GM23248 (cell line): ENCODE measurements at regions not wholly inside any gene's neighbourhood (a gene's known extent, or its start where the extent isn't known, plus 50 kb on each side); places are given as distances from the start of the nearest gene placed in this dataset.

Experiments
- DNase-seq: peaks from one replicate; pipeline ENCODE4 v3.0.0-alpha.2; 2015
- H2AFZ ChIP-seq: fragments of 200-600 bp; sonication (generic); 2 replicates; pipeline ENCODE4 v1.6.1; 2016; ENCODE audit warnings: antibody characterized with exemption
- H3F3A ChIP-seq: fragments of 200-600 bp; sonication (generic); 2 replicates; pipeline ENCODE4 v1.6.1; 2016; ENCODE audit warnings: mild to moderate bottlenecking, antibody characterized with exemption, mixed run types; ENCODE audit not compliant: insufficient read depth
- H3K27ac ChIP-seq: fragments of 200-600 bp; sonication (generic); 2 replicates; pipeline ENCODE4 v1.5.1; 2016; ENCODE audit warnings: mild to moderate bottlenecking
- H3K27me3 ChIP-seq: fragments of 200-600 bp; sonication (generic); replicated peaks from 2 replicates; pipeline ENCODE4 v1.6.1; 2016; ENCODE audit warnings: mild to moderate bottlenecking; ENCODE audit not compliant: insufficient read depth
- H3K36me3 ChIP-seq: fragments of 200-600 bp; sonication (generic); 2 replicates; pipeline ENCODE4 v1.6.1; 2016; ENCODE audit warnings: low read depth, mild to moderate bottlenecking
- H3K4me1 ChIP-seq: fragments of 200-600 bp; sonication (generic); 2 replicates; pipeline ENCODE4 v1.6.1; 2016; ENCODE audit warnings: mild to moderate bottlenecking; ENCODE audit not compliant: insufficient read depth
- H3K4me2 ChIP-seq: fragments of 200-600 bp; sonication (generic); one replicate; pipeline ENCODE4 v1.6.1; 2016; ENCODE audit warnings: mild to moderate bottlenecking; ENCODE audit not compliant: unreplicated experiment
- H3K4me3 ChIP-seq: fragments of 200-600 bp; sonication (generic); 2 replicates; pipeline ENCODE4 v1.5.1; 2016; ENCODE audit warnings: mild to moderate bottlenecking
- H3K79me2 ChIP-seq: fragments of 200-600 bp; sonication (generic); 2 replicates; pipeline ENCODE4 v1.6.1; 2016; ENCODE audit warnings: mild to moderate bottlenecking; ENCODE audit not compliant: insufficient read depth
- H3K9ac ChIP-seq: fragments of 200-600 bp; sonication (generic); 2 replicates; pipeline ENCODE4 v1.6.1; 2016; ENCODE audit warnings: mild to moderate bottlenecking
- H3K9me2 ChIP-seq: fragments of 200-600 bp; sonication (generic); 2 replicates; pipeline ENCODE4 v1.6.1; 2016; ENCODE audit warnings: mixed run types, mild to moderate bottlenecking, moderate library complexity; ENCODE audit not compliant: insufficient read depth
- H3K9me3 ChIP-seq: fragments of 200-600 bp; sonication (generic); one replicate; pipeline ENCODE4 v1.6.1; 2017; ENCODE audit warnings: low read depth
- H4K20me1 ChIP-seq: fragments of 200-600 bp; sonication (generic); 2 replicates; pipeline ENCODE4 v1.6.0; 2016; ENCODE audit not compliant: insufficient read depth
- EZH2 ChIP-seq: fragments of 200-600 bp; sonication (generic); IDR thresholded peaks from 2 replicates; pipeline ENCODE4 v1.6.1; 2018; ENCODE audit warnings: antibody characterized with exemption, mild to moderate bottlenecking; ENCODE audit not compliant: insufficient read depth, poor library complexity, severe bottlenecking
- EZH2phosphoT487 ChIP-seq: fragments of 200-600 bp; sonication (generic); IDR thresholded peaks from 2 replicates; pipeline ENCODE4 v1.6.1; 2018; ENCODE audit warnings: antibody characterized with exemption, moderate library complexity, mild to moderate bottlenecking, low read depth; ENCODE audit not compliant: insufficient read depth
- WGBS, 2 experiments: methylation state at CpG; one replicate each; pipeline ENCODE4 v1.1.6; 2015 to 2017; ENCODE audit warnings: low lambda C conversion rate in 2 of 2, low coverage in 1 of 2; ENCODE audit errors: missing lambda C conversion rate in 2 of 2; 5-methylcytosine and 5-hydroxymethylcytosine counted together
- in situ Hi-C: fragments of 300-500 bp; cut with MboI; formaldehyde crosslinking; loops from 2 replicates; pipeline ENCODE4 v1.15.0; 2020

DNA sequence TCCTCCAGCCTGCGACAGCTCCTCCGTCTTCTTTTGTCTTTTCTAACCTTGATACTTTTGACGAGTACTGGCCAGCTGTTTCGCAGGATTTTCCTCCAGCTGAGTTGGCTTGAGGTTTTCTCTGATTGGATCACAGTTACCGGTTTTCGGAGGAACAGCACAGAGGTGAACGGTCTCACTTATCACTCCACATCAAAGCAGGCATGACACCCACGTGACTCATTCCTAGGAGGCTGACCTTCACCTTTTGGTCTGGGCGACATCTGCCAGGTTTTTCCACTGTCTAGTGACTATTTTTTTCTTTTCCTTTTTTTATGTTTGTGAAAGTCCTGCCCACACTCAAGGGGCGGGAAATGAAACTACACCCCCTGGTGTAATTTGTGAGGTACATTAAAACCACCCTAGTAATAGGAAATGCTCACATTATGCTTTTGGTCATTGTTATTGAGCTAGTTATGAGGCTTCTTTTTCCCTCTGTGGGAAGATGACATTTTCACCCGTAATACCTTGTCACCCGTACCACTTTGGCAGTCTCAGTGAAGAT lies 319.2 kb downstream of the GADD45G start:
- Histone ChIP-seq H3K36me3 (no peaks in the 10 kb centered on the region), H2AFZ (no peak overlapping the region), H3K4me2 (no peak overlapping the region), H3K9me2 (no peaks in the 10 kb centered on the region), H3K79me2 (no peaks in the 10 kb centered on the region), H4K20me1 (no peaks in the 10 kb centered on the region), H3K9ac (no peak overlapping the region), H3K27ac (no peak overlapping the region), H3K4me3 (no peak overlapping the region), H3K4me1 (no peaks in the 10 kb centered on the region), H3K9me3 (no peaks in the 10 kb centered on the region), H3K27me3 (no peaks in the 10 kb centered on the region; the same call in 1 of the 2 replicates), H3F3A (no peaks in the 10 kb centered on the region)
- DNase-seq = no peak
- TF ChIP-seq EZH2phosphoT487 (no peak), EZH2 (no peak)
- in situ Hi-C loops = no loop called here
- WGBS, 2 experiments = 81 to 84% methylated on average over 12 of the region's 12 CpGs

DNA sequence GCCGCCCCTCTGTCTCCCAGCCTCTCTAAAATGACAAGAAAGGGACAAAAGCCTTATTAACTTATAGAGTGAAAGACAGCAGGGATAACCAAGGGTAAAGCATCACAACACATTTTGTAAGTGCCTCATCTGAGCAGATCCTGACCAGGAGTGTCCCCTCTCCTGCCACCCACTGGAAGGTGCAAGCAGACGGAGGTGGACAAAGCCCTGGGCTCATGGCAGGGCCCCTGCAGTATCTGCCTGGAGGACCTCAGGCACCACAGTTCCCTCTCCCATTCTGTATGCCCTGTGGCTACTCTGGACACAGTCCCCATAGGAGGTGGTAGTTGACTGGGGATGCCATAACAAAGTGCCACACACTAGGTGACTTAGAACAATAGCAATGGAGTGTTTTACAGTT lies 319.8 kb downstream of the GADD45G start:
- WGBS, 2 experiments = 84 to 89% methylated on average over 2 of the region's 2 CpGs
- TF ChIP-seq EZH2phosphoT487 (no peak), EZH2 (no peak)

GRCh38 chr9:89926167-89926566 lies 321.4 kb downstream of the GADD45G start:
- H3K4me2 ChIP-seq = no peak overlapping the region
- in situ Hi-C loops = no loop called here
- DNase-seq = no peak
- no peaks in the 10 kb centered on the region for H3K9me2 ChIP-seq
- no peak overlapping the region for H3K27ac ChIP-seq
- no peak overlapping the region for H3K4me3 ChIP-seq
- H2AFZ ChIP-seq = no peak overlapping the region
- H3K36me3 ChIP-seq = no peaks in the 10 kb centered on the region
- no peaks in the 10 kb centered on the region for H3K27me3 ChIP-seq
- no peaks in the 10 kb centered on the region for H4K20me1 ChIP-seq
- no peak for TF ChIP-seq EZH2phosphoT487
- TF ChIP-seq EZH2 = no peak
- WGBS, 2 experiments = 80 to 86% methylated on average over 5 of the region's 5 CpGs
- H3F3A ChIP-seq = no peaks in the 10 kb centered on the region
- no peaks in the 10 kb centered on the region for H3K9me3 ChIP-seq
- H3K4me1 ChIP-seq = peaks cover 5% of the 10 kb centered on the region; the same call in 1 of the 2 replicates
- H3K9ac ChIP-seq = no peak overlapping the region
- no peaks in the 10 kb centered on the region for H3K79me2 ChIP-seq

More for the DNA sequence above, 319.8 kb downstream of the GADD45G start:
- Histone ChIP-seq H3F3A (no peaks in the 10 kb centered on the region), H3K79me2 (no peaks in the 10 kb centered on the region), H3K4me3 (no peak overlapping the region), H3K9ac (no peak overlapping the region), H3K9me2 (no peaks in the 10 kb centered on the region), H3K36me3 (no peaks in the 10 kb centered on the region), H3K27ac (no peak overlapping the region), H2AFZ (no peak overlapping the region), H3K4me1 (peaks cover 5% of the 10 kb centered on the region; the same call in 1 of the 2 replicates), H3K4me2 (no peak overlapping the region), H4K20me1 (no peaks in the 10 kb centered on the region), H3K27me3 (no peaks in the 10 kb centered on the region; the same call in 1 of the 2 replicates), H3K9me3 (no peaks in the 10 kb centered on the region)
- no peak for DNase-seq
- in situ Hi-C loops = no loop called here

DNA sequence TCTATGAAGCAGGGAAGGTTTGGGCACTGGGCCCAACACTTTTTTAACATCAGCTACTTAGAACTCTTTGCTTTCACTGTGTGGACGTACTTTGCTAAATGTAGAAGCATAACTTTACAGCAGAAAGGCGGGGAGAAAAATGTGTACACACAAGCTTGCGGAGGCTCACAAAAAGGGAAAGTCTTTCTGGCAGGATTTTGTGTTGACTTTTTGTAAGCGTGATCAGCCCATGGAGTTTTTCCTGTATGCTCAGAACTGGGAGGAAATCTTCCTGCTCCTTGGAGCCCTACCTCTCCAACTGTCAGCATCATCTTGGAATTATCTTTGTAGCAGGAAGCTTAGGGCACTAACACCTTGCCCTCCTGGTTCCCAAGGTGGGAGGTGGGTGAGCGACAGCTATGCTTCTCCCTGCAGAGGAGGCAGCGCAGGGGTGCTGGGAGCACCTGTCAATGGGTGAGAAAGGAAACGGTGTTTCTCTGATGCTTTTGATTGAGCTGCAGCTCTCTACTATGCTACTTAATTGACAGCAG lies 321.9 kb downstream of the GADD45G start:
- H2AFZ ChIP-seq = no peak overlapping the region
- TF ChIP-seq EZH2 (no peak), EZH2phosphoT487 (no peak)
- no peak for DNase-seq
- H3K9me2 ChIP-seq = no peaks in the 10 kb centered on the region
- no peaks in the 10 kb centered on the region for H3K79me2 ChIP-seq
- H3F3A ChIP-seq = no peaks in the 10 kb centered on the region
- WGBS, 2 experiments = 72 to 75% methylated on average over 7 of the region's 7 CpGs
- in situ Hi-C loops = no loop called here
- no peaks in the 10 kb centered on the region for H3K9me3 ChIP-seq
- H3K27me3 ChIP-seq = no peaks in the 10 kb centered on the region
- no peak overlapping the region for H3K27ac ChIP-seq
- H3K36me3 ChIP-seq = no peaks in the 10 kb centered on the region
- H3K4me1 ChIP-seq = peaks cover 5% of the 10 kb centered on the region; the same call in 1 of the 2 replicates
- H3K9ac ChIP-seq = no peak overlapping the region
- H3K4me2 ChIP-seq = no peak overlapping the region
- H3K4me3 ChIP-seq = no peak overlapping the region
- no peaks in the 10 kb centered on the region for H4K20me1 ChIP-seq

- DNase-seq = no peak
- H3K27me3 ChIP-seq = no peaks in the 10 kb centered on the region
- no peak overlapping the region for H3K4me3 ChIP-seq
- in situ Hi-C loops = no loop called here
- peaks cover 5% of the 10 kb centered on the region; the same call in 1 of the 2 replicates for H3K4me1 ChIP-seq
- H3K36me3 ChIP-seq = no peaks in the 10 kb centered on the region
- H3K9me3 ChIP-seq = no peaks in the 10 kb centered on the region
- H2AFZ ChIP-seq = no peak overlapping the region
- no peak overlapping the region for H3K4me2 ChIP-seq
- TF ChIP-seq EZH2phosphoT487 = no peak
- no peak for TF ChIP-seq EZH2
- H3K9ac ChIP-seq = no peak overlapping the region
- H3K27ac ChIP-seq = no peak overlapping the region
- no peaks in the 10 kb centered on the region for H3K79me2 ChIP-seq
- H4K20me1 ChIP-seq = no peaks in the 10 kb centered on the region
- no peaks in the 10 kb centered on the region for H3F3A ChIP-seq
- H3K9me2 ChIP-seq = no peaks in the 10 kb centered on the region
- WGBS, 2 experiments = 92% methylated on average over 1 of the region's 1 CpG
Observed at GRCh38 chr9:89928106-89928505, 323.3 kb downstream of the GADD45G start.
